Activated CD4-positive, alpha-beta T cell treated with anti-CD3 and anti-CD28 coated beads for 24 hours (primary cell): ENCODE measurements at regions not wholly inside any gene's neighbourhood (a gene's known extent, or its start where the extent isn't known, plus 50 kb on each side); places are given as distances from the start of the nearest gene placed in this dataset.
"Not testable (repeated sequence)": the region's sequence is repeated elsewhere in the genome, so short reads cannot be mapped to it uniquely, and the experiment has no call there.

Experiments
- DNase-seq, 2 donors: peaks; one replicate each; pipeline ENCODE4 v3.0.0-alpha.2; 2020; ENCODE audit warnings: low read depth in 2 of 2

DNA sequence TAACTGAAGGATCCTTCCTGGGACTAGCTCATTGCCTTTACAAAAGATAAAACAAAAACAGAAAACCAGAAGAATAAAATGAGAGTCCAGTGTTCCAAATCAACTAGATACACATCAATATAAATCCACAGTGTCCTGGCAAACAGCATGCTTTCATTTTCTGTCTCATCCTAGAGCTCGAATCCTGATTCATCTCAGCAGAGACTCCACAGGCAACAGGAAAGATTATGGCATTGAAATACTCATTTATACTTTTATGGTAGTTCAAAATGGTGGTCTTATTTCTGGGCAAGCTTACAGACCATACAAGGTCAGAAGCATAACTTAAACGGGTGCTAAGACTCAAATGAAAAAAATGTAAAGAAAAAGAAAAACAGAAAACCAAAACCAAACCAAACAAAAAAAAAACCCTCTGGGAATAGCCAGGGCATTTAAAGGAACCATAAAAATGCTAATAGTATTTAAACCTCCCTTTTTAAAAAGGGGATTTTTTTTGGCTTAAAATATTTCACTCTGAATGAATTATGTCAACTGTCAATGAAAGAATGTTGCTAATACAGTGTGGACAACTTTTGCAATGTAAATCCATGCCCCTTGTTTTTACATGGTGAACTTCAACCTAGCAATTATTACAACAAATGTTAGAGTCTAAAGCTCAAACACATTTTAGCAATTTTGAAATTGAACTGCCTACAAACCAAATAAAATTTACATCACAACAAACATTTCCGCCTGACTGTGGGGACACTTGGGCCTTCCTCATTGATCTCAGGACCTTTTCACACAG, 57.9 kb downstream of the GPR101 start:
- DNase-seq: no peak

DNA sequence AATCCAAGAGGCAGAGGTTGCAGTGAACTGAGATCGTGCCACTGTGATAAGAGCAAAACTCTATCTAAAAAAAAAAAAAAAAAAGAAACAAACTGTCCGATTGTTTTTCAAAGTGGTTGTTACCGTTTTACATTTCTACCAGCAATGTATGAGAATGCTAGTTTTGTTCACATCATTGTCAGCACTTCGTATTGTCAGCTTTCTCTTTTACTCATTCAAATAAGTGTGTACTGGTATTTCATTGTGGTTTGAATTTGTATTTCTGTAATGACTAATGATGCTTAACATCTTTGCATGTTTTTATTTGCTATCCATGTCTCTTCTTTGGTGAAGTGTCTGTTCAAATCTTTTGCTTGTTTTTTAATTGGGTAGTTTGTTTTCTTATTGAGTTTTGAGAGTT, 65.8 kb downstream of the GPR101 start:
- DNase-seq: no peak

DNA sequence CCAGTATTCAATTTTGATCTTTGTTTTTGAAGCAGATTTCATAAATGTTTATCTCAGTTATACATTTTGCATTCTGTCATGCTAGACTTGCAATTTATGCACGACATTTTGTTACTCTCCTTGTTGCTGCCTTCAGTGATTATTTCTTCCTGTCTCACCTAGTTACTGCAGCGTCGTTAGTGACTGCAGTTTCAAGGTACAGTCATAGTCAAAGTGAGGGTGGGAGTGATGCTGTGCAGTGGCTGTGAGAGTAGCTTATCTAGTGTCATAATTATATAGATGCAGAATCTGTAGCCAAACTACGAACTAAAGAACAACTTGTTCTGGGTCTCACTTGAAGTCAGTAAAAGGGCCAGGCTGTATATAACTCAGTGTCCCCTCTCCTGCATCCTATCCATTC, 69.8 kb downstream of the GPR101 start:
- DNase-seq: no peak

DNA sequence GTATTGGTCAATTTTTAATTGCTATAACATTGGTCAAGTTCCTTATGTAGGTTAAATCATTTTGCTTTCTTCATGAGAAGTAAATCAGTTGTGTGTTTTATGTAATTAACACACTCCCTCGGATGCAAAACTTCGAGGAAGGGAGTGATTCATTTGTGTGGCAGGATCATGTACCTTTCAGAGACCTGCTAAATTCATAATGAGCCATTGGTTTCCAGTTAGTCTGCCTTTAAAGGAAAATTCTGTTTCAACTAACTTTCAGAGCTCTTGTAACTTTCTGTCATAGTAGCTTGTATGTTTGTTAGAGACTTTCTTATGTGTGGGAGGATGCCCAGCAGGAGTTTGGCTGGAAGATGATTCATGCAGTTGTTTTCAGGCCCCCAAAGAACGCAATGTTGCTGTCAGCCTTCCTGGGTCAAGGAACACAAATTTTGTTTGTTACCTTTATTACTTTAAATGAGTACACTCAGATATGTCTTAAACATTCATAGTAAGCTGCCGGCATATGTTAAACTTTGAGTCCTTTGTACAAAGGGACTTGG, 72.1 kb downstream of the GPR101 start:
- no peak for DNase-seq

GRCh38 chrX:136954930-136955329, 74.4 kb upstream of the RBMX start:
- no peak for DNase-seq

GRCh38 chrX:136953867-136954787, 73.6 kb upstream of the RBMX start:
- peak; percentile 22 to 24 for DNase-seq

DNA sequence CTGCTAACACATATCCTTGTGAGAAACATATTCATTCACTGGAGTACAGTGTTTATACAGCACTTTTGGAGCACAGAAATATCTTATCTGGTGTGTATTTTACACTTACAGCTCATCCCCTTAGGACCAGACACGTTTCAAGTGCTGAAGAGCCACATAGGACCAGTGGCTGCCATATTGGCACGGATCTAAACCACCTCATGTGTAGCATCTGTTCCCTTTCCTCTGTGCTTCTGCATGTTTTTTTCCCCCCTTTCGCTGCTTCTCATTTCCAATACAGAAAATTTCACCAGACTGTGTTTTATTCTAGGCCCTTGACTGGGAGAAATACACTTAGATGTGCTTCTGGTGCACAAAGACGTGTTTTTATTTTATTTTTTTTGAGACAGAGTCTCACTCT, 69.7 kb upstream of the RBMX start:
- no peak for DNase-seq

GRCh38 chrX:136941396-136942337, 61.1 kb upstream of the RBMX start:
- DNase-seq: no peak

GRCh38 chrX:136936183-136936549, 55.6 kb upstream of the RBMX start:
- DNase-seq: no peak

DNA sequence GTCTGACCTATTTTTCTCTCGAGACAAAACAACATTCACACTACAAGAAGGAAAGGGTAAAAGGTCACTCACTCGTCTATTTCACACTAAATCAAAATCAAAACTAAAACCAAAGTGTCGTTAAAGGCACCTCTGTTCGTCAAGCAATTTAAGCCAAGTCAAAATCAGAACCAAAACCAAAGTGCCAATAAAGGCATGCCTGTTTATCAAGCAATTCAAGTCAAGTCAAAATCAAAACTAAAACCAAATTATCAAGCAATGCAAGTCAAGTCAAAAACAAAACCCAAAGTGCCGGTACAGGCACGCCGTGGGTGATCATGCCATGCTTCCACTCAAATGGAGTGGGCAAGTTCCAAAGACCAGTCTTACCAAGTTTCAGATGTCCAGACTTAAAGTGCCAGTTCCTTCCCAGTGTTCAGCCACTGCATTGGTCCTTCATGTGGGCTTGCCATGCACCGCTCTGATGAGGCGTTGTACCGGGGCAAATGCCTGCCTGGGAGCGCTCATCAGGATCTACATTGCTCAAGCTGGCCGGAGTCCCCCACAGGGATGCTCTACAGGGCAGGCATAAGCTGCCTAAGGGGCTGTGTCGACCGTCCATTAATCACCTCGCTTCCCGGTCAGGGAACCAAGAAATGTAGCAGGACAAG, 55.1 kb upstream of the RBMX start:
- not testable (repeated sequence) for DNase-seq

DNA sequence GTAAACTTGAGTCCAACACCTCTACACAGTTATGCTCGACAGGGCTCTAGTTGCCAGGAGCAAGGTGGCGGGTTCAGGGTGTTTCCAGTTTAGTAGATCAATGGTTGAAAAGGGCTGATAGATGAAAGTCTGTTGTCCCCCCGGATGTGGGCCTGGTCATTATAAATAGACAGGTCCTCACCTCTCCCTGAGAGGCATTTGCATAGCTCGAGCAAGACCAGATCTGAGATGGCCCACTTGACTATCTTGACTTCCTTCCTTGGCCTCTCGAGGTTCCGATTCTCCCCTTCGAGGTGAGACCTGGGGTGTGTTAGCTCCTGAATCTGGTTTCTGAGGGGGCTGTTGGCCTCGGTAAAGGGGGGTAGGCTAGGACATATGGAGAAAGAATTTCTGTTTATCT, 54.1 kb upstream of the RBMX start:
- not testable (repeated sequence) for DNase-seq

DNA sequence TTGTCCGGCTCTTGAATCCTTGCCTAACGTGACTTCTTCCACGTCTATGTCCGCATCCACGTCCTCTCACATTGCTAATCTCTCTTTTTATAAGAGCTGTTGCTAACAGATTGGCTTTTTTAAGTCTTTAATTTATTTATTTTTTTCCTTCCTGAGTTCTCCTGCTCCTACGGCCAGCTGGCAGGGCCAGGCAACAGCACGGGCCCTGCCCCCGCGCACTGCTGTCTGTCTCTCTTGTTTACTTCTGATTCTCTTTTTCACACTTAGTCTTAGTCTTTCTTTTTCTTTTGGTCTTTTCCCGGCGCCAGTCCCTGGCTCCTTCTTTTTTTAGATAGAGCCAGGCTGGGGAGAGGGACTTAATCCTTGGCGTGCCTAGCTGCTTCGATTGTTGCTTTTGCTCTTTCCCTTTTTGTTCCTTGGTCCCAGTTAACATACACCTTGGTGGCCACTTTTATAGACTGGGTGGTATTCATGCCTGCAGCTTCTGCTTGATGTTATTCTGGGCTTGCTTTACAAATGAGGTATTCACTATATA, 53.2 kb upstream of the RBMX start:
- no peak for DNase-seq

GRCh38 chrX:136931661-136932060, 51.1 kb upstream of the RBMX start:
- DNase-seq: no peak
